Left ventricle myocardium inferior (tissue), 1 donor: ENCODE measurements at regions not wholly inside any gene's neighbourhood (a gene's known extent, or its start where the extent isn't known, plus 50 kb on each side); places are given as distances from the start of the nearest gene placed in this dataset.

Source experiments
- DNase-seq: peaks from one replicate; pipeline ENCODE4 v3.0.0-alpha.2; 2020
- H3K27ac ChIP-seq: fragments of 200-600 bp; replicated peaks from 2 replicates; pipeline ENCODE4 v1.8.0; 2021
- H3K27me3 ChIP-seq: fragments of 200-600 bp; 2 replicates; pipeline ENCODE4 v1.8.0; 2021; ENCODE audit warnings: low read depth
- H3K36me3 ChIP-seq: fragments of 200-600 bp; 2 replicates; pipeline ENCODE4 v1.8.0; 2021
- H3K4me1 ChIP-seq: fragments of 200-600 bp; 2 replicates; pipeline ENCODE4 v1.8.0; 2021
- H3K4me3 ChIP-seq: fragments of 200-600 bp; 2 replicates; pipeline ENCODE4 v1.8.0; 2021; ENCODE audit warnings: mild to moderate bottlenecking, moderate library complexity
- H3K9me3 ChIP-seq: fragments of 200-600 bp; replicated peaks from 2 replicates; pipeline ENCODE4 v1.8.0; 2021
- CTCF ChIP-seq: fragments of 200-600 bp; IDR thresholded peaks from 2 replicates; pipeline ENCODE4 v1.8.0; 2021; ENCODE audit warnings: antibody characterized with exemption, mild to moderate bottlenecking, borderline replicate concordance
- intact Hi-C: fragments of 100-400 bp; cut with micrococcal nuclease; formaldehyde crosslinking; loops from one replicate; pipeline ENCODE4 v1.11.0; 2022
- donor health status: DM: no; HTN: yes; CAD: no; lungs with severe emphysema.

- Histone ChIP-seq H3K27me3 (no peaks in the 10 kb centered on the region), H3K9me3 (no peaks in the 10 kb centered on the region), H3K36me3 (no peaks in the 10 kb centered on the region), H3K27ac (no peak overlapping the region), H3K4me3 (no peak overlapping the region), H3K4me1 (no peaks in the 10 kb centered on the region)
- no peak for DNase-seq
- no peak for TF ChIP-seq CTCF
- intact Hi-C loops, result no loop called here
These were observed 199.5 kb upstream of the FAM83B start for GRCh38 chr6:54646951-54647664.

GRCh38 chr6:54654381-54654780 is 192.2 kb upstream of the FAM83B start:
- Histone ChIP-seq H3K36me3 (no peaks in the 10 kb centered on the region), H3K9me3 (no peaks in the 10 kb centered on the region), H3K27ac (no peak overlapping the region), H3K4me3 (no peak overlapping the region), H3K4me1 (no peaks in the 10 kb centered on the region), H3K27me3 (no peaks in the 10 kb centered on the region)
- no peak for DNase-seq
- intact Hi-C loops, result no loop called here
- no peak for TF ChIP-seq CTCF

- intact Hi-C loops, result no loop called here
- H3K4me1 ChIP-seq, result no peaks in the 10 kb centered on the region
- H3K27ac ChIP-seq, result no peak overlapping the region
- DNase-seq, result no peak
- no peak for TF ChIP-seq CTCF
- H3K36me3 ChIP-seq, result no peaks in the 10 kb centered on the region
- no peaks in the 10 kb centered on the region for H3K9me3 ChIP-seq
- no peak overlapping the region for H3K4me3 ChIP-seq
- H3K27me3 ChIP-seq, result no peaks in the 10 kb centered on the region
These were observed 191.4 kb upstream of the FAM83B start for GRCh38 chr6:54655162-54655561.

GRCh38 chr6:54665278-54665677 is 181.3 kb upstream of the FAM83B start:
- Histone ChIP-seq H3K27me3 (no peaks in the 10 kb centered on the region), H3K36me3 (no peaks in the 10 kb centered on the region), H3K4me1 (no peaks in the 10 kb centered on the region), H3K9me3 (peaks cover 25% of the 10 kb centered on the region), H3K27ac (no peak overlapping the region), H3K4me3 (no peak overlapping the region)
- no peak for TF ChIP-seq CTCF
- DNase-seq, result no peak
- intact Hi-C loops, result loop anchor here (10.0 kb wide), 1 partner anchor 70 kb away; no protein-coding TSS in a partner anchor

GRCh38 chr6:54680531-54680930 is 166.0 kb upstream of the FAM83B start:
- intact Hi-C loops, result no loop called here
- no peak overlapping the region for H3K27ac ChIP-seq
- no peak for DNase-seq
- TF ChIP-seq CTCF, result no peak
- H3K36me3 ChIP-seq, result no peaks in the 10 kb centered on the region
- H3K9me3 ChIP-seq, result no peaks in the 10 kb centered on the region
- H3K4me3 ChIP-seq, result no peak overlapping the region
- no peaks in the 10 kb centered on the region for H3K27me3 ChIP-seq
- H3K4me1 ChIP-seq, result no peaks in the 10 kb centered on the region
